ENCODE measurements at regions not wholly inside any gene's neighbourhood (a gene's known extent, or its start where the extent isn't known, plus 50 kb on each side); places are given as distances from the start of the nearest gene placed in this dataset.

DNA sequence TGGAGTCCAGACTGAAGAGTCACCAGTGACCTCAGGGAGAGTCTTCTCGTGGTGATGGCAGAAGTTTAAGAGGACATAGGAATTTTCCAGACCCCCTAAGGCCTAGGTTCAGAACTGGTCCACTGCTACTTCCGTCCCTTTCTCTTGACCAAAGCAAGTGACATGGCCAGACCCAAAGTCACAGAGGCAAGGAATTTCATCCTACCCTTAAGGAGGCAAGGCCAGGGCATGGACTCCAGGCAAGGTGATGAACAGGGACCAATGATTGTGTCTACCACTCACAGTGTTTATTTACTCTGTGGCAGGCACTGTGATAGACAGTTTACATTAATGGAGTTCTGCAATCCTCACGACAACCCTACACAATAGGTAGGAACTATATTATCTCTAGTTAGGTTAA, 265.1 kb downstream of the GLI2 start:
- ChIA-PET POLR2A (no interaction called here), CTCF (no interaction called here)

DNA sequence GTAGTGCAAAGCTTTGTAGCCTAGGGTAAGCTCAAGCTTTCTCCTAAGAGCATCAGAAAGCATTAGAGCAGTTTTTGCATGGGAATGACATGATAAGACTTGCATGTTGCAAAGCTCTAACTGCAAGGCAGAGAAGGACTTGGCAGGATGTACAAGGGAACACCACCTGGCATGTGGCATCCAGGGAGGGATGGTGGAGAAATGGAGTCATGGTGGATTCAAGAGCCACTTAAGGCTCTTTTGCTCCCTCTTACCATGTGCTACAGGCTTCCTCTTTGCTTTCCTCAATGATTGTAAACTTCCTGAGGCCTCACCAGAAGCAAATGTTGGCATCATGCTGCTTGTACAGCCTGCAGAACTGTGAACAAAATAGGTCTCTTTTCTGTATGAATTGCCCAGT, 266.0 kb downstream of the GLI2 start:
- CTCF ChIA-PET = no interaction called here
- POLR2A ChIA-PET = no interaction called here

DNA sequence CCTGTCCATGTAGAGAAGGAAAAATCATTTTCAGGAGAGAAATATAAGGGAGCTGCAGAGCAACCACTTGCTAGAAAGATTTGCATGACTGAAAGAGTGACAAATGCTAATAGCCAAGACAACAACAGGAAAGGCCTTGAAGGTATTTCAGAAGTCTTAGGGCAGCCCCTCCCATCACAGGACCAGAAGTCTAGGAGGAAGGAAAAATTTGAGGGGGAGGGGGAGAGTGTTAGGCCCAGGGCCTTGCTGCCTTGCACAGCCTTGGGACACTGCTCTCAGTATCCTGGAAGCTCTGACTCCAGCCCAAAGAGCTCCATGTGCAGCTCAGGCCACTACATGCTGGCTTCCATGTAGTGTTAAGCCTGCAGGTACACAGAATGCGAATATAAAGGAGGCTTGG, 266.9 kb downstream of the GLI2 start:
- CTCF ChIA-PET = no interaction called here
- POLR2A ChIA-PET = no interaction called here

DNA sequence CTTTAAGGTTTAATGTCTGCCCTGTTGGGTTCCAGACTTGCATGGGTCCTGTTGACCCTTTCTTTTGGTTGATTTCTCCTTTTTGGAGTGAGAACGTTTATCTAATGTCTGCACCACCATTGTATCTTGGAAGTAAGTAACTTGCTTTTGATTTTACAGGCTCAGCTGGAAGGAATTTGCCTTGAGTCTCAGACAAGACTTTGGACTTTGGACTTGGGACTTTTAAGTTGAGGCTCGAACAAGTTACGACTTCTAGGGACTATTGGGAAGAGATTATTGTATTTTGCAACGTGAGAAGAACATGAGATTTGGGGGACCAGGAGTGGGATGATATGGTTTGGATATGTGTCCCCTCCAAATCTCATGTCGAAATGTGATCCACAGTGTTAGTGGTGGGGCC, 267.7 kb downstream of the GLI2 start:
- ChIA-PET CTCF (interaction anchor here (0.6 kb wide), 1 partner anchor 162 kb away, joined by 3 read pairs; no protein-coding TSS in a partner anchor), POLR2A (no interaction called here)

DNA sequence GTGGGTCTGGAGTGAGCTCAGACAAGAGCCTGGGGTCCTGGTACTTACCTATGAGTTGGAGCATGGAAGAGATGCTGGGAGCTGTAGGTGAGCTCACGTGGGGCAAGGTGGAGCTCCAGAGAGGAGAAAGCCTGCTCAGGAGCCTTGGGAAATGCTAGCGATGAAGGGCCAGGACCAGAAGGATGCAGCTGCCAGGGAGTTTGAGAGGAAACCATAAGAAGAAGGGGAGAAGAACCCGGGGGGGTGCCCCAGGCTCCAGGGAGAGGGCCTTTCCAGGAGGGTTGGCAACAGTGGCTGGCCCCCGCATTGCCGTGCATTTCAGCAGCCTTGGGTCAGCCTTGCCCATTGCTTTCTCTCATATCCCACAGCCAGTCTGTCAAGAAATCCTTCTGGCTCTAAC, 268.7 kb downstream of the GLI2 start:
- ChIA-PET POLR2A (no interaction called here), CTCF (no interaction called here)

DNA sequence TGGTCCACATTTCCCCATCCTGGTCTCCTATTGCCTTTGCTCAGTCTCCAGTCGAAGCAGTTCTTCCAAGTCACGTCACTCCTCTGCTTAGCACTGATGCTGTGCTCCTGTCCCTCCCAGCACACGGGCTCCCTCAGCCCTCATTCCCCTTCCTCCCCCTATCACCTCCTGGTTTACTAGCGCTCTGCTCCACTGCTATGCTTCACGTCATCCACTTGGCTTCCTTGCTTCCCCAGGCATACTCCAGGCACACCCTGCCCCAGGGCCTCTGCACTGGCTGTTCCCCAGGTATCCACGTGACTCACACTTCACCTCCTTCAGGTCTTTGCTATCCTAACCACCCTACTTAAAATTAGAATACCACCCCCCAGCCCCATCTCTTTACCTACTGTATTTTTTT, 269.3 kb downstream of the GLI2 start:
- ChIA-PET CTCF (no interaction called here), POLR2A (no interaction called here)

DNA sequence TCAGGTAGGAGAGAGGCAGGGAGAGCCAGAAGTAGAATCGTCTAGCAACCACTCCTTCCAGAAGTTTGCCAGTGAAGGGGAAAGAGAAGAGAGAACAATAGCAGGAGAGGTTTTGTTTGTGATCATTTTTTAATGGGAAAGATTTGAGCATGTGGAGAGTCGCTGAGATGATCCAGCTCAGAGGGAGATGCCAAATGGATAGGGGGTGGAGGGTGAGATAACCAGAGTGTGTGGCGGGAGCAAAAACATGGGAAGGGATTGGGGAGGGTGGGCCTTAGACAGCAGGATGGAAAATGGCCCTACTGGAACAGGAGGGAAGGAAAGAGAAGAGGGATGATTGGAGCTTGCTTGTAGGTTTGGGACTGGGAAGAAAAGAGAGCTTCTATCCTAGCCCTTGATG, 269.8 kb downstream of the GLI2 start:
- POLR2A ChIA-PET = no interaction called here
- CTCF ChIA-PET = no interaction called here

DNA sequence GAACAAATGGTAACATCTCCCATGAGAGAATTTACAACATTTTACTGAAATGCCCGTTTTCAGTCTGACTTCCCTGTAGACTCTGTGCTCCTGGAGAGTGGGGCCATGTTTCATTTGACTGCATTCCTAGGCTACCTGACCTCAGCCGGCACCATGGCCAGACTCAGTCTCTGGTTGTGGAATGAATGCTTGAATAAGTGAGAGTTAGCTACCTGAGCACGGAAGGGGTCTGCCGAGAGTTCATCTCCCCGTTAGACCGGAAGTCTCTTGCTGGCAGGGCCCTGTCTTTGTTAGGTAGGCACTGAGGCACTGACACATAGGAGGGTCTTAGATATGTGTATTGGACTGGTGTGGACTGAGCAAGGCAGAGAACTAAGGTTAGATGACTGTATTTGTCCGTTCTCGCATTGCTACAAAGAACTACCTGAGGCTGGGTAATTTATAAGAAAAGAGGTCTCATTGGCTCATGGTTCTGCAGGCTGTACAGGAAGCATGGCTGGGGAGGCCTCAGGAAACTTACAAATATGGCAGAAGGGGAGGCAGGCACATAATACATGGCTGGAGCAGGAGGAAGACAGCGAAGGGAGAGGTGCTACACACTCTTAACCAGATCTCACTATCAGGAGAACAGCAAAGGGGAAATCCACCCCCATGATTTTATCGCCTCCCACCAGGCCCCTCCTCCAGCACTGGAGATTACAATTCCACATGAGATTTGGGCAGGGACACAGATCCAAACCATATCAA, 271.2 kb downstream of the GLI2 start:
- POLR2A ChIA-PET = no interaction called here
- CTCF ChIA-PET = no interaction called here

DNA sequence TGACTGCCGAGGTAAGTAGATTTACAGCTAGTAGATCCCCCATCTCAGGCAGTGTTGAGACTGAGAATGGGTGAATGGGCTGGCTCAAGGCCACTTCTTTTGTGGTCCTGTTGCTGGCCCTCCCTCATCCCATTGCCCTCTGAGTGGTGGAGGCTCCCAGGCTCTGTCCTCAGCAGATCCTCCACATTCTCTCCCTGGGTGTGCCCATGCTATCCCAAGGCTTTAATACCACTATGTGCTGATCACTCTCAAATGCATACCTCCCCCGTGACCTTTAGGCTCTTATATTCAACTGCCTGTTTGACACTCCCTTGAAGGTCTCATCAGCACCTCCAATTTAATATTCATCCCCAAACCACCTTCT, 271.8 kb downstream of the GLI2 start:
- ChIA-PET POLR2A (no interaction called here), CTCF (no interaction called here)

DNA sequence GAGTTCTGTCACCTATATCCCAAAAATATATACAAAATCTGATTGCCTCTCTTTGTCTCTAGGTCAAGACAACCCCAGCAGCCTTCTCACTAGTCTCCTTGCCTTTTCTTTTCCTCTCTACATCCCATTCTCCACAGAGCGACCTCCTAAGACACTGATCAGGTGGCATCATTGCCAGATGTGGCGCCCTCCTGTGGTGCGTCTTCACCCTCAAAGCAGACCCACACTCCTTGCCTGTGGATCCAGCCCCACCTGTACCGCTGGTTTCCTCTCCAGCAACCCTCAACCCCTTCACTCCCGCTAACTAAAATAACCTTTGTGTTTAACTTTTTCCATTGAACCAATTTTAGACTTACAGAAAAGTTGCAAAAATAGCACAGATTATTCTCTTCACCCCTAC, 273.3 kb downstream of the GLI2 start:
- ChIA-PET CTCF (no interaction called here), POLR2A (no interaction called here)

DNA sequence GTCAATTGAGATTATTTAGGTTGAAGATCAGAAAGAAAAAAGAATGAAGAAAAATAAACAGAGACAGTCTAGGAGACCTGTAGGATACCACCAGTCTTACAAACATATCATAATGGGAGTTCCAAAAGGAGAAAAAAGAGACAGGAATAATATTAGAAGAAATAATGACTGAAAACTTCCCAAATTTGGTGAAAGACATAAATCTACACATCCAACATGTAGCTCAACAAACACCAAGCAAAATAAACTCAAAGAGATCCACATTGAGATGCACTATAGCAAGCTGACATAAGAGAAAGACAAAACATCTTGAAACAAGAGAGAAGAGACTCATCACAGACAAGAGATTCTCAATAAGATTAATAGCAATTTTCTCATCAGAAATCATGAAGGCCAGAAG, 274.0 kb downstream of the TFCP2L1 start:
- ChIA-PET CTCF (no interaction called here), POLR2A (no interaction called here)

DNA sequence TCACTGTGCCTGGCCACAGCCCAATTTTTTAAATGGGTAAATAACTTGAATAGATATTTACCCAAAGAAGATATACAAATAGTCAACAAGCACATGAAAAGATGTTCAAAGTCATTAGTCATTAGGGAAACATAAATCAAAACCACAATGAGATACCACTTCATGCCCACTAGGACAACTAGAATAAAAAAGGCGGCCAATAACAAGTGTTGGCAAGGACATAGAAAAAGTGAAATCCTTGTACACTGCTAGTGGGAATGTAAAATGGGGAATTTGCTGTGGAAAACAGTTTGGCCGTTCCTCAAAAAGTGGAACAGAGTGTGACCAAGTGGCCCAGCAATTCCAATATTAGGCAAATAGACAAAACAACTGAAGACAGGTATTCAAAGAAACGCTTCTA, 270.1 kb downstream of the TFCP2L1 start:
- ChIA-PET CTCF (no interaction called here), POLR2A (no interaction called here)

DNA sequence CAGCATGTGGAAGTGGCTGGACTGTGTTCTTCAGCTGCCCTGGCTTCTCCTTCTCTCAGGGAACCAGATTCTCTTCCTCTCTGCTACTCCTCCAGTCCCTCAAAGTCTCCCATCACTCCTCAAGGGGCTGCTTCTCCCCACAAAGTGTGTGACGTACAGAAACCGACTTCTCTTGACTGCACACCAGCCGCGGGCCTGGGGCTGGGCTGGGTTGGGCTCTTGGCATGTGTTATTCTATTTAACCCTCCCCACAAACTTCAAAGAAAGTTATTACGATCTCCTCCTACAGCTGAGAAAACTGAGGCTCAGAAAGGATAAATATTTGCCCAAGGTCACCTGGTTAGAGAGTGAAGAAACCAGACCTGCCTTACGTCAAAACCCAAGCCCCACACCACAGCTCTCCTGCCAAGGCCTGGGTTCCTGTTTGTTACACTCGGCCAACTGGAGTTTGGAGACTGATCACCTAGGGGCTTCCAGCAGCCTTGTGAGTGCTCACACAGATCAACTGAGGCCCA, 269.0 kb downstream of the TFCP2L1 start:
- ChIA-PET POLR2A (no interaction called here), CTCF (no interaction called here)

DNA sequence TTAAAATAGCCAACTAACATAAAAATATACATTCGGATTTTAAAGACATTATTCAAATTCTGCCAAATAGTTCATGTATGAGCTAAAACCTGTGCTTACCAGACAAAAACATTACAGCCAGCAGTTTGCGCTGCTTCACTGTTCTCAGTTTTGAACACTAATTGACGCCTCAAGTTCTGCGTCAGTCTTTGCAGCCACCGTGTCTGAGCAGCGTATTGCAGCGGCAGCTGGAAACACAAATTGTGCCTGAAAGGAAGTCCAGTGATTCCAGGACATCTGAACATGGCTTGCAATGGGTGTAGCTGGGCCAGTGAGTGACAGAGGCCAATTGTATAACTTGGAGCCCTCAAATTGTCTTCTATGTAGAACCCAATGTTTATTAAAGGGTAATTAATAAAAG, 267.6 kb downstream of the TFCP2L1 start:
- POLR2A ChIA-PET = no interaction called here
- CTCF ChIA-PET = no interaction called here

DNA sequence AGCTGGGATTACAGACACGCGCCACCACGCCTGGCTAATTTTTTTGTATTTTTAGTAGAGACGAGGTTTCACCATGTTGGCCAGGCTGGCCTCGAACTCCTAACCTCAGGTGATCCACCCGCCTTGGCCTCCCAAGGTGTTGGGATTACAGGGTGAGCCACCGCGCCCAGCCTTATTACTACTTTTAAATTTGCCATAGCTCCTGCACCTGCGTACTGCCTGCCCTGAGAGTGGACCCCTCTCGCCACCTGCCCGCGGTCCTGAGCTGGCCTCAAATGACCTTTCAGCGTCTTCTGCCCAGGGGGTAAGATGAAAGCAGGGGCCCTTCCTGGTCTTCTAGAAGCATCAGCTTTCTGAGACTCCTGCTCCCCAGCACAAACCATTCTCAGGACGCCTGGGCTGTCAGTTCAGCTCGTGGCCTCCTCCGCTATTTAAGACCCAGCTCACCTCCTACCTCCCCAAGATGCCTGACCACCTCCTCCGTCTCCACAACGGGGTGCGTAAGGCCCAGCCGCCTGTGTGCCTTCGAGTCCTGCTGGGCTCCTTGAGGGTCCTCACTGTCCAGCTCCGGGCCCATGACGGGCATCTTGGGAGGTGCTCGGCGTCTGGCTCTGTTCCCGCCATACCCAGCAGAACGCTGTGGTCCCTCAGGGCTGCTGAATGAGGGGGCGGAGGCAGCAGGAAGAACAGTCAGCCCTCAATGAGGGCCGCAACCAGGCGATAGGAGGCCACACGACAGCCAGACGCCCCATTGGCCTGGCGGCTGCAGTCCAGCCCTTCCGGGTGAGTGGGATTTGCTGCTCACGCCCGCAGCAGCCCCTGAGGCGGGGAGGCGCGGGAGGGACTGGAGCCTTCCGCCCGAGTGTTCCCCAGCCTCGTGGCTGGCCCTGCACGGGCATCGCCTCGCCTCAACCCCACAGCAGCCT, 266.6 kb downstream of the TFCP2L1 start:
- CTCF ChIA-PET = no interaction called here
- POLR2A ChIA-PET = no interaction called here

DNA sequence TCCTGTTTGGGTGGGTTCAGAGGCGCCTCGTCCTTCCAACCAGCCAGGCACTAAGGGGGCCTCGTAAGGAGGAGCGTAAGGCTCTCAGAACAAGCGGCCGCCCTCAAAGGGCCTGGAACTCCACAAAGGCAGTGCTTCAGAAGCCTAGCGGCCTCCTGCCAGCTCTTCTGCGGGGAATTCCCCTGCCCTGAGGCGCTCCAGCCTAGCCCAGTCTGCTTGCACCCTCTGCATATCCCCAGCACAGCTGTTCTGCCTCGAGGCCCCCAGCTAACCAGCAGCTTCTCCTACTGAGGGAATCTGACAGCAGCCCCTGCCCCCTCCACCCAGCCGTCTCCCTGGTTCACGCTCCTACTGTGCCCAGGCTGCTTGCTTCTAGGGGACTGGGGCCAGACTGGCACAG, 265.9 kb downstream of the TFCP2L1 start:
- CTCF ChIA-PET = no interaction called here

DNA sequence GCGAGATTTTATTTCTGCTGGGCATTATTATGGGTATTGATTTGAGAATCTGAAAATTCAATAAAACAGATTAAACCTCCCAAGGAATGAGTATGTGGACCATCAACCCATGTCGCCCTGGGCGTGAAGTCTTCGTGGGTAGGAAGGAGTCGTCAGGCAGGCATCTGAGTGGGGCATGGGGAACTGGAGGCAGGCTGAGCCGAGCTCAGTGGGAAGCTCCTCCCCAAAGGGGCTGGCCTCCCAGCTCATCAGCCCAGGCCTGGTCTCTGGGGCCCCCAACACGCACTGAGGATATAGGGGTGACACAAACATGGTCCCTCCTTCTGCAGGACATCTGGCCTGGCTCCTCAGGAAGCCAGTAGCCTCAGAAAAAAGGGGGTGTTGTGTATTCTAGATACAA, 265.2 kb downstream of the TFCP2L1 start:
- ChIA-PET POLR2A (no interaction called here), CTCF (no interaction called here)

More for the DNA sequence above, 265.9 kb downstream of the TFCP2L1 start:
- POLR2A ChIA-PET = no interaction called here

DNA sequence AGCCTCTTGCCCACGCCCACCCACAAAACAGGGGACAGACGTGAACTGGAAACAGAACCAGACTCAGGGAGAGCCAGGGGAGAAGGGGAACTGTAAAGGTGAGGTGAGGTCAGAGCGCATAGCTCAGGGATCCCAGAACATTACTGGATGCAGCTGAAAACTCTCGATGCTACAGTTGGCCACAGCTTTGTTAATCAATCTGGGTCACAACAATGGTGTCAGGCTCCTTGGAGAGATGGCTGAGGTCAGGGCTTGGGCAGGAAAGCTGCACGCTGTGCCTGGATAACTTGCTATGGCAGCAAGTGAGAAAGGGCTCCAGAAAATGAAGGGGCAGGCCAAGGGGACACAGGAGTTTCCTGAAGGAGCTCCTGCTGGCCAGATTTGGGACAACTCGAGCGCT, 263.3 kb downstream of the TFCP2L1 start:
- CTCF ChIA-PET = no interaction called here

DNA sequence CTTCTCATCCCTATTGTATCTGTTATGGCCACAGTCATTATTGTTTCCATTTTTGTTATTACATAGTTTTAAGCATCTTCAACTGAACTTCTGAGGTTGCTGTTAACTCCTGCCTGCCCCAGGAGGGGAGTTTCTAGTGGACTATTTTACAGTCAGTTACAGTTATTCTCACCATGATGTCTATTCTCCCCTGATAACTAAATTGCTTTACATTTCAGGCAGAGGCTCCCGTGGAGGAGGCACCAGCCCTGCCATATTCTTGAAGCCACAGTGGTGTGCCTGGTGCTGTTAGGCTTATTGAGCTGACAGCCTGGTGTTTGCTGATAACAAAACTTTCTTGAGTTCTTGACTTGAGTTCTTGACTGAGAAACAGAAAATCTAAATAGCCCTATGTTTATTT, 256.4 kb downstream of the TFCP2L1 start:
- POLR2A ChIA-PET = no interaction called here
- CTCF ChIA-PET = no interaction called here

More for the DNA sequence above, 263.3 kb downstream of the TFCP2L1 start:
- POLR2A ChIA-PET = no interaction called here

DNA sequence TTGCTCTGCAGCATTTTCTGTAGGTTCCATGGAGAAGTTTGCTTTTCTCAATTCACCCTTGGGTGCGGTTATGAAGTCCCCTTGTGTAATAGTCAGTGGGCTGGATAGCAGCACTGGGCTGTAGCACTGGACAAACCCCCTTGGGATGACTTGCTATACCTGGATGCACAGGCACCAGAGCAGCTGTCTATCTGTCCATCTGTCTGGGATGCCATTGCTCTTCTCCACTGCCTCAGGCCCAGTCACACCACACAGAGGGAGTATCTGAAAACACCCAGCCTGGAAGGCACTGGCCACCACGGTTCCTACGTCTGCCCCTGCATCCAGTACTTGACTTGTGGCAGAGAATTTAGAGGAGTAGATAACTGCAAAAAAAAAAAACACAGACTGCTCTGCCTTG, 254.5 kb downstream of the TFCP2L1 start:
- POLR2A ChIA-PET = no interaction called here

DNA sequence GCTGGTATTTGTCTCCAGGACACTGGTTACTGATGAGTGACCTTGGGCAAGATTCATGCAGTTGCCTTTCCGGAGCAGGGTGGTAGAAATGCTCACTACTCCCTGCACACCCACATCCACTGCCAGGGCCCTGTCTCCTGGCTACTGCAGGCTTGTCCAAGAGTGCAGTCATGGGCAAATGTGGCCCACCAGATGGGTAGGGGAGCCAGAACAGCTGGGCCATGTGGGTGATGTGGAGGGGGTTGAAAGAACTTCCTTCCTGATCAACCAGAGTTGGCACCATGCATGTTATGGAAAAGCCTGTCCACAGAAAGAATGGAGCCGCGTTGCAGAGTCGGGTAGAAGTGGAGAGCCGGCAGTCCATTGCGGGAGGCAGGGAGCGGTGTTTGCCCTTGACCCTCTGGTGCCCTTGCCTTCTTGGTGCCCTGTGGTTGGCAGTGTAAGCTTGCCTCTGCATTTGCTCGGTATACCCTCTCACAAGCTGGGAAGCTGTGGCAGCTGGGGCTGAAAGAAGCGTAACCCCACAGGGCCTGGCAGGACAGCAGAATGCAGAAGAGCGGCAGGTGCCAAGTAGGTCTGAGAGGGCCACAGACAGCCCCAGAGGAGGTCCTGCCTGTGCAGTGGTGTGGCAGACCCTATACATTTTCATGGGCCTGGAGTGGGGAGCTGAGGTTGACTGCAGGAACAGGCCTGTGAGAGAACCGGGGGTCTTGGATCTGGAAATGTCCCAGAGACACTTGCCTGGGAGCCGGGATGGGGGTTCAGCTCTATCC, 253.2 kb downstream of the TFCP2L1 start:
- CTCF ChIA-PET = no interaction called here
- POLR2A ChIA-PET = no interaction called here

More for the DNA sequence above, 254.5 kb downstream of the TFCP2L1 start:
- CTCF ChIA-PET = interaction anchor here (0.6 kb wide), 1 partner anchor 428 kb away, joined by 3 read pairs; no protein-coding TSS in a partner anchor
